Thoracic aorta (tissue), 2 donors: ENCODE measurements at regions not wholly inside any gene's neighbourhood (a gene's known extent, or its start where the extent isn't known, plus 50 kb on each side); places are given as distances from the start of the nearest gene placed in this dataset.

Experiments used
- ATAC-seq: fragments of 150-250 bp; one replicate; pipeline ENCODE4 v1.8.0; 2017; ENCODE audit warnings: low read depth; ENCODE audit not compliant: insufficient number of reproducible peaks, low FRiP score
- DNase-seq: peaks from one replicate; pipeline ENCODE4 v3.0.0-alpha.2; 2020; ENCODE audit warnings: low spot score
- H3K27ac ChIP-seq, 2 donors: fragments of 200-600 bp; sonication (generic); 1 replicate in 1 of 2; 2 replicates in 1 of 2; pipeline ENCODE4 v1.5.1; 2016; ENCODE audit warnings: mild to moderate bottlenecking in 2 of 2, moderate library complexity in 2 of 2
- H3K27me3 ChIP-seq: fragments of 200-600 bp; sonication (generic); replicated peaks from 2 replicates; pipeline ENCODE4 v1.6.0; 2016; ENCODE audit warnings: mild to moderate bottlenecking; ENCODE audit not compliant: insufficient read depth
- H3K36me3 ChIP-seq: fragments of 200-600 bp; sonication (generic); one replicate; pipeline ENCODE4 v1.5.1; 2016
- H3K4me1 ChIP-seq, 2 donors: fragments of 200-600 bp; sonication (generic); 1 replicate in 1 of 2; 2 replicates in 1 of 2; pipeline versions ENCODE4 v1.5.1 to v1.6.0; 2016; ENCODE audit warnings: low read depth in 2 of 2, mild to moderate bottlenecking in 1 of 2; ENCODE audit not compliant: control insufficient read depth in 1 of 2
- H3K4me3 ChIP-seq: fragments of 200-600 bp; sonication (generic); 2 replicates; pipeline ENCODE4 v1.5.1; 2016; ENCODE audit warnings: mild to moderate bottlenecking
- H3K9me3 ChIP-seq: fragments of 200-600 bp; sonication (generic); 2 replicates; pipeline ENCODE4 v1.5.1; 2016
- CTCF ChIP-seq: fragments of 200-600 bp; sonication (generic); IDR thresholded peaks from one replicate; pipeline ENCODE4 v1.5.1; 2019; ENCODE audit warnings: antibody characterized with exemption

- TF ChIP-seq CTCF = no peak
- no peaks in the 10 kb centered on the region for H3K36me3 ChIP-seq
- ATAC-seq (no peak), DNase-seq (no peak)
- H3K4me1 ChIP-seq = peaks cover 5 to 13% of the 10 kb centered on the region in 2 donors
- no peak overlapping the region for H3K27ac ChIP-seq
- H3K27me3 ChIP-seq = no peaks in the 10 kb centered on the region
- H3K4me3 ChIP-seq = no peak overlapping the region
- H3K9me3 ChIP-seq = no peaks in the 10 kb centered on the region
These were observed 106.3 kb downstream of the PTCSC3 start for GRCh38 chr14:36070031-36070719.

- ATAC-seq (no peak), DNase-seq (no peak)
- Histone ChIP-seq H3K27me3 (no peaks in the 10 kb centered on the region), H3K4me1 (peaks cover 5 to 13% of the 10 kb centered on the region in 2 donors), H3K27ac (no peak overlapping the region), H3K36me3 (no peaks in the 10 kb centered on the region), H3K4me3 (no peak overlapping the region), H3K9me3 (no peaks in the 10 kb centered on the region)
- TF ChIP-seq CTCF = peak; percentile 11
These were observed 107.0 kb downstream of the PTCSC3 start for GRCh38 chr14:36069535-36069900.

- Histone ChIP-seq H3K36me3 (no peaks in the 10 kb centered on the region), H3K4me3 (no peak overlapping the region), H3K27ac (no peak overlapping the region), H3K9me3 (no peaks in the 10 kb centered on the region), H3K4me1 (peaks cover 5 to 13% of the 10 kb centered on the region in 2 donors), H3K27me3 (no peaks in the 10 kb centered on the region)
- ATAC-seq = peak; percentile 8
- DNase-seq = no peak
- no peak for TF ChIP-seq CTCF
These were observed 107.6 kb downstream of the PTCSC3 start for GRCh38 chr14:36068777-36069534.

- DNase-seq = no peak
- TF ChIP-seq CTCF = no peak
- Histone ChIP-seq H3K27me3 (no peaks in the 10 kb centered on the region), H3K36me3 (no peaks in the 10 kb centered on the region), H3K27ac (no peak overlapping the region), H3K9me3 (no peaks in the 10 kb centered on the region), H3K4me3 (no peak overlapping the region), H3K4me1 (peaks cover 5 to 13% of the 10 kb centered on the region in 2 donors)
- no peak for ATAC-seq
These were observed 108.9 kb downstream of the PTCSC3 start for GRCh38 chr14:36067428-36068187.

- no peak for TF ChIP-seq CTCF
- Histone ChIP-seq H3K4me1 (peaks cover 5 to 13% of the 10 kb centered on the region in 2 donors), H3K27me3 (no peaks in the 10 kb centered on the region), H3K27ac (no peak overlapping the region), H3K4me3 (no peak overlapping the region), H3K36me3 (no peaks in the 10 kb centered on the region), H3K9me3 (no peaks in the 10 kb centered on the region)
- ATAC-seq (no peak), DNase-seq (no peak)
These were observed 109.9 kb downstream of the PTCSC3 start for GRCh38 chr14:36066636-36067035.
